Osteoblast (primary cell): ENCODE measurements at regions not wholly inside any gene's neighbourhood (a gene's known extent, or its start where the extent isn't known, plus 50 kb on each side); places are given as distances from the start of the nearest gene placed in this dataset.

Experiments used
- DNase-seq: peaks from one replicate; pipeline ENCODE4 v3.0.0; 2011; ENCODE audit warnings: low spot score, mixed read lengths; ENCODE audit not compliant: insufficient read length; ENCODE audit errors: missing footprints
- H2AFZ ChIP-seq: 2 replicates; pipeline ENCODE4 v1.6.0; 2011; ENCODE audit warnings: mild to moderate bottlenecking, low read length
- H3K27ac ChIP-seq: 2 replicates; pipeline ENCODE4 v1.5.1; 2011; ENCODE audit warnings: mild to moderate bottlenecking, low read depth, low read length, moderate library complexity
- H3K27me3 ChIP-seq: 2 replicates; pipeline ENCODE4 v1.6.0; 2012; ENCODE audit warnings: mild to moderate bottlenecking, control low read depth, inconsistent platforms, low read length, moderate library complexity; ENCODE audit not compliant: insufficient read depth
- H3K36me3 ChIP-seq: 2 replicates; pipeline ENCODE4 v1.5.1; 2011; ENCODE audit warnings: mild to moderate bottlenecking, low read length, control low read depth, moderate library complexity; ENCODE audit not compliant: insufficient read depth
- H3K4me1 ChIP-seq: 2 replicates; pipeline ENCODE4 v1.5.1; 2011; ENCODE audit warnings: mild to moderate bottlenecking, low read length, control low read depth, moderate library complexity; ENCODE audit not compliant: insufficient read depth
- H3K4me2 ChIP-seq: 2 replicates; pipeline ENCODE4 v1.6.0; 2011; ENCODE audit warnings: mild to moderate bottlenecking, low read length; ENCODE audit not compliant: insufficient read depth
- H3K4me3 ChIP-seq: fragments of 200-600 bp; sonication (generic); 3 replicates; pipeline ENCODE4 v1.5.1; 2012; ENCODE audit warnings: mild to moderate bottlenecking, low read length, inconsistent platforms; ENCODE audit not compliant: insufficient read depth
- H3K79me2 ChIP-seq: 2 replicates; pipeline ENCODE4 v1.6.0; 2012; ENCODE audit warnings: mild to moderate bottlenecking, low read length, control low read depth, inconsistent platforms; ENCODE audit not compliant: insufficient read depth
- H3K9me3 ChIP-seq: 2 replicates; pipeline ENCODE4 v1.5.1; 2011; ENCODE audit warnings: low read depth, low read length, control low read depth
- H4K20me1 ChIP-seq: 2 replicates; pipeline ENCODE4 v1.6.0; 2012; ENCODE audit warnings: mild to moderate bottlenecking, low read length, control low read depth; ENCODE audit not compliant: insufficient read depth
- TF ChIP-seq, protein P1 (sequence below): IDR thresholded peaks from 2 replicates; pipeline ENCODE4 v1.5.1; 2011; ENCODE audit warnings: mild to moderate bottlenecking, low read depth, low read length, moderate library complexity; ENCODE audit errors: extremely low read depth

- Histone ChIP-seq H3K27me3 (peaks cover 13% of the 10 kb centered on the region), H3K9me3 (no peaks in the 10 kb centered on the region), H4K20me1 (no peaks in the 10 kb centered on the region), H3K79me2 (no peaks in the 10 kb centered on the region), H3K4me2 (no peak overlapping the region), H2AFZ (no peak overlapping the region), H3K4me1 (peaks cover 7% of the 10 kb centered on the region), H3K36me3 (no peaks in the 10 kb centered on the region), H3K4me3 (no peak overlapping the region), H3K27ac (no peak overlapping the region)
- no peak for DNase-seq
- TF ChIP-seq, protein P1, sequence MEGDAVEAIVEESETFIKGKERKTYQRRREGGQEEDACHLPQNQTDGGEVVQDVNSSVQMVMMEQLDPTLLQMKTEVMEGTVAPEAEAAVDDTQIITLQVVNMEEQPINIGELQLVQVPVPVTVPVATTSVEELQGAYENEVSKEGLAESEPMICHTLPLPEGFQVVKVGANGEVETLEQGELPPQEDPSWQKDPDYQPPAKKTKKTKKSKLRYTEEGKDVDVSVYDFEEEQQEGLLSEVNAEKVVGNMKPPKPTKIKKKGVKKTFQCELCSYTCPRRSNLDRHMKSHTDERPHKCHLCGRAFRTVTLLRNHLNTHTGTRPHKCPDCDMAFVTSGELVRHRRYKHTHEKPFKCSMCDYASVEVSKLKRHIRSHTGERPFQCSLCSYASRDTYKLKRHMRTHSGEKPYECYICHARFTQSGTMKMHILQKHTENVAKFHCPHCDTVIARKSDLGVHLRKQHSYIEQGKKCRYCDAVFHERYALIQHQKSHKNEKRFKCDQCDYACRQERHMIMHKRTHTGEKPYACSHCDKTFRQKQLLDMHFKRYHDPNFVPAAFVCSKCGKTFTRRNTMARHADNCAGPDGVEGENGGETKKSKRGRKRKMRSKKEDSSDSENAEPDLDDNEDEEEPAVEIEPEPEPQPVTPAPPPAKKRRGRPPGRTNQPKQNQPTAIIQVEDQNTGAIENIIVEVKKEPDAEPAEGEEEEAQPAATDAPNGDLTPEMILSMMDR: no peak
Observed at GRCh38 chr3:66158933-66159683, 61.7 kb upstream of the SLC25A26 start.

GRCh38 chr3:66154444-66154861 is 66.3 kb upstream of the SLC25A26 start:
- H2AFZ ChIP-seq: peak overlapping the region; percentile 96
- H3K4me1 ChIP-seq: peaks cover 15% of the 10 kb centered on the region
- H3K9me3 ChIP-seq: no peaks in the 10 kb centered on the region
- H3K27me3 ChIP-seq: peaks cover 7% of the 10 kb centered on the region
- DNase-seq: no peak
- peak overlapping the region; percentile 74 for H3K4me3 ChIP-seq
- H3K36me3 ChIP-seq: no peaks in the 10 kb centered on the region
- TF ChIP-seq, protein P1: no peak
- H4K20me1 ChIP-seq: no peaks in the 10 kb centered on the region
- H3K79me2 ChIP-seq: no peaks in the 10 kb centered on the region
- peak overlapping the region; percentile 62 for H3K27ac ChIP-seq
- H3K4me2 ChIP-seq: peak overlapping the region; percentile 97

DNA sequence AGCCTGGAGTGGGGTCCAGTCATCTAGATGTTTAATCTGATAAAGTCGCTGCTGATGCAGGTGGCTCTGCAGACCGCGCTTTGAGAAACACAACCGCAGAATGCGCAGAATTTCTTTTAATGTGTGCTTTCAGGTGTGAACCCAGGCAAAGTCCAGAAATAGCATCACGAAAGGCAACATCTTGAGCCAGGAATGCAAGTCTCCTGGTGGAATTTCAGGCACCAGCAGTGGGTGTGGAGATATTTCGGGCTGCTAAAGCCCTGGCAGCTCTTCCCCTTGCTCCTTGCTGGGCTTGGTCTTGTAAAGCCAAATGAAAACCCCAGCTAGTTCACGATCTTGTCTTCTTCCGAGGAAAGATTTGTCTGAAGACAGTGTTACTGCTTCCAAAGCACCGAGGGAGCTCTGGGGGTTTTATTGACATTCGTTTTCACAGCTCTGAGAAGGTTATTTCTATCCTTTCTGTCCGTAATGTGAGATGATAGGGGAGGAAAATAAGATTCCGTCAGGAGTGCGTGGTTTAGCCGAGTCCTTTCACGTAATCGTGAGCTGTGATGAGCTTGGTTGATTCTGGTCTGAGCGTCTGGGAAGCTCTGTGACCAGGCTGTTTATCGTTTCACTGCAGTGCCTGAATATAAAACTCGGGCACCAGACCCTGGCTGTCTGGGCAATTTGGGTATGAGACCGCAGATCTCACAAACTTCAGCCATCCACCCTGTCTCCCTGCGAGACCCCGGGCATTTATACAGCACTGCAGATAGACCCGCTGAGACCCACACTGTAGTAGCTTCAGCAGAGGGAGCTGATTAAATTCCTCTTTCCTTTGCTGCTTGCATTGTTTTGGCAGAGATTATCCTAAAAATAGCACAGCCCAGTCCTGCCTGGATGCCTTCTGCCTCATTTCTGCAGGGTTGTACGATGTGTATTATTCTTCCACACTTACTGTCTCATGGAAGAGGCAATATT is 67.0 kb upstream of the SLC25A26 start:
- H3K27ac ChIP-seq: peak overlapping the region; percentile 62
- TF ChIP-seq, protein P1: no peak
- peaks cover 7% of the 10 kb centered on the region for H3K27me3 ChIP-seq
- H3K9me3 ChIP-seq: no peaks in the 10 kb centered on the region
- DNase-seq: peak; percentile 62
- H2AFZ ChIP-seq: peak overlapping the region; percentile 96
- no peaks in the 10 kb centered on the region for H3K36me3 ChIP-seq
- H4K20me1 ChIP-seq: no peaks in the 10 kb centered on the region
- no peaks in the 10 kb centered on the region for H3K79me2 ChIP-seq
- H3K4me3 ChIP-seq: peak overlapping the region; percentile 74
- H3K4me2 ChIP-seq: peak overlapping the region; percentile 97
- peaks cover 15% of the 10 kb centered on the region for H3K4me1 ChIP-seq

DNA sequence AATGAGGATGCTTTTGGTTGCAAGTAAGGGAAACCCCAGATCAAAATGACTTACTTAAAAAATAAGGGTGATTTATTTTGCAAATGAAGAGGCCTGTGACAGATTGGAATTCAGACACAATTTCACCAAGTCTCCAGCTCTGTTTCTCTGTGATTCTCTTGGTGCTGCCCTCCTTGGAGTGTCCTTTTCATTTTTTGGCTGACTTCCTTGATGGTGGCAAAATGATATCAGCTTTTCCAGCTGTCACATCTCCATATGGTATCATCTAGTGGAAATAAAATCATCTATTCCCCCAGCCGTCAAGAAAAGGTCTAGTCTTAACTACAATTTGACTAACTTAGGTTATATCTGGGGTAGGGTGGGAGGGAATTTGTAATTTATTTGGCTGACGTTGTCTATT is 68.5 kb upstream of the SLC25A26 start:
- H3K36me3 ChIP-seq: no peaks in the 10 kb centered on the region
- TF ChIP-seq, protein P1: no peak
- H2AFZ ChIP-seq: no peak overlapping the region
- H3K27ac ChIP-seq: no peak overlapping the region
- H3K79me2 ChIP-seq: no peaks in the 10 kb centered on the region
- peaks cover 7% of the 10 kb centered on the region for H3K27me3 ChIP-seq
- no peak overlapping the region for H3K4me3 ChIP-seq
- no peaks in the 10 kb centered on the region for H3K9me3 ChIP-seq
- H4K20me1 ChIP-seq: no peaks in the 10 kb centered on the region
- no peak overlapping the region for H3K4me2 ChIP-seq
- peaks cover 15% of the 10 kb centered on the region for H3K4me1 ChIP-seq
- no peak for DNase-seq
